K562 (cell line): ENCODE measurements at regions not wholly inside any gene's neighbourhood (a gene's known extent, or its start where the extent isn't known, plus 50 kb on each side); places are given as distances from the start of the nearest gene placed in this dataset.

ENCODE experiments used
- BRD4 ChIP-seq: fragments of 200-600 bp; sonication (generic); IDR thresholded peaks from 2 replicates; pipeline ENCODE4 v1.6.1; 2017; ENCODE audit warnings: inconsistent platforms
- GABPA ChIP-seq: fragments of 200-800 bp; sonication (Bioruptor generic); conservative IDR thresholded peaks from 2 replicates; pipeline ENCODE4 v1.6.1; 2016; ENCODE audit warnings: low read depth, missing genetic modification characterization, missing compliant biosample characterization
- HCFC1 ChIP-seq: IDR thresholded peaks from 2 replicates; pipeline ENCODE4 v1.6.1; 2012; ENCODE audit warnings: low read depth, low read length, improper control_type of control experiment
- JUND ChIP-seq, 2 experiments: IDR thresholded peaks; 2 replicates in 1 of 2; 3 replicates in 1 of 2; pipeline ENCODE4 v1.6.1; 2011; ENCODE audit warnings: borderline replicate concordance in 2 of 2, low read depth in 2 of 2, low read length in 2 of 2, improper control_type of control experiment in 1 of 2, missing biosample characterization in 1 of 2, missing genetic modification characterization in 1 of 2, missing genetic modification reagents in 1 of 2
- MYC ChIP-seq, 2 experiments: fragments of 250-450 bp in 1 of 2; sonication (Bioruptor Pico) in 1 of 2; IDR thresholded peaks; 2 replicates each; pipeline versions ENCODE4 v1.5.1 to v1.6.1; 2012 to 2021; ENCODE audit warnings: low read depth in 2 of 2, borderline replicate concordance in 1 of 2, improper control_type of control experiment in 1 of 2, low read length in 1 of 2, mild to moderate bottlenecking in 1 of 2, moderate library complexity in 1 of 2
- NRF1 ChIP-seq, 2 experiments: fragments of 450-650 bp; IDR thresholded peaks in 1 of 2; conservative IDR thresholded peaks in 1 of 2; 2 replicates each; pipeline ENCODE4 v1.6.1; 2014; ENCODE audit warnings: mild to moderate bottlenecking in 2 of 2
- SREBF1 ChIP-seq: fragments of 150-350 bp; IDR thresholded peaks from 2 replicates; pipeline ENCODE4 v1.6.1; 2014; ENCODE audit warnings: antibody characterized with exemption, low read depth, low read length, borderline replicate concordance
- STAG1 ChIP-seq: sonication (generic); formaldehyde crosslinking; IDR thresholded peaks from 2 replicates; pipeline ENCODE4 v1.5.0; 2020; ENCODE audit warnings: missing genetic modification reagents, borderline replicate concordance
- TCF7L2 ChIP-seq: fragments of 150-350 bp; IDR thresholded peaks from 2 replicates; pipeline ENCODE4 v1.6.1; 2016; ENCODE audit warnings: low read depth, mild to moderate bottlenecking, low read length, moderate library complexity
- TF ChIP-seq, protein P1 (sequence below), 3 experiments: IDR thresholded peaks in 2 of 3; conservative IDR thresholded peaks in 1 of 3; 2 replicates each; pipeline ENCODE4 v1.5.1; 2011 to 2012; ENCODE audit warnings: low read length in 3 of 3, mild to moderate bottlenecking in 3 of 3, control low read depth in 2 of 3, improper control_type of control experiment in 1 of 3, inconsistent platforms in 1 of 3, low read depth in 1 of 3, mixed read lengths in 1 of 3, moderate library complexity in 1 of 3; ENCODE audit not compliant: insufficient read depth in 2 of 3
- TF ChIP-seq, protein P2 (sequence below): sonication (generic); formaldehyde crosslinking; IDR thresholded peaks from 2 replicates; pipeline ENCODE4 v1.9.0; 2022; ENCODE audit warnings: mild to moderate bottlenecking, missing genetic modification reagents
- TF ChIP-seq, protein P3 (sequence below): sonication (generic); formaldehyde crosslinking; IDR thresholded peaks from 2 replicates; pipeline ENCODE4 v1.8.1; 2023; ENCODE audit warnings: mild to moderate bottlenecking, missing genetic modification reagents, moderate library complexity
- TF ChIP-seq, protein P4 (sequence below): fragments of 450-650 bp; IDR thresholded peaks from 2 replicates; pipeline ENCODE4 v1.6.1; 2017; ENCODE audit warnings: mild to moderate bottlenecking, moderate library complexity

DNA sequence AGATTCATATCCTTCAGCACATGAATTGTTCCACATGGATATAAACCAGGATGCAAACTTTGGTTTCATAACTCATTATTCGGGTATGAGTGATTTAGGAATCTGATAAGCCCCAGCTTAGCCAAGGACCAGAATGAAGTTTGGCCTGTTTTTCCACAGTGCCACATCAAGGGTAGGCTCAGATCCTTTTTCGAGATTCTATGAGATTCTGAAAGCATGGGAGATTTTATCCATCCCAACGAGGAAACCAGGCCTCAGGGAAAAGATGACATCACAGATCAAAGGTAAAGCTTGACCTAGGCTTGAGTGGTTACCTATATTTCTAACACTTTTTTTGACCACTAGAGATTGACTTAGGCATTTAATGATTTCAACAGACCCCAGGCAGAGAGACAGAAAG is 590.8 kb upstream of the PKDCC start:
- TF ChIP-seq BRD4 (no peak), JUND (IDR thresholded peaks at IDR 0.05; ENCODE audit: borderline replicate concordance, low read depth, low read length) (no peak), JUND (tag; IDR thresholded peaks at IDR 0.05; ENCODE audit: borderline replicate concordance, low read depth, low read length) (no peak), GABPA (tag) (no peak), MYC (IDR thresholded peaks at IDR 0.05; ENCODE audit: low read depth, low read length) (no peak), MYC (CRISPR knock-in tag; IDR thresholded peaks at IDR 0.05; ENCODE audit: borderline replicate concordance, low read depth) (no peak), STAG1 (no peak), TCF7L2 (no peak), HCFC1 (no peak), NRF1 (conservative IDR thresholded peaks at IDR 0.05 in 1 of 2, IDR thresholded peaks at IDR 0.05 in 1 of 2) (no peak), SREBF1 (no peak)
- TF ChIP-seq, protein P1, sequence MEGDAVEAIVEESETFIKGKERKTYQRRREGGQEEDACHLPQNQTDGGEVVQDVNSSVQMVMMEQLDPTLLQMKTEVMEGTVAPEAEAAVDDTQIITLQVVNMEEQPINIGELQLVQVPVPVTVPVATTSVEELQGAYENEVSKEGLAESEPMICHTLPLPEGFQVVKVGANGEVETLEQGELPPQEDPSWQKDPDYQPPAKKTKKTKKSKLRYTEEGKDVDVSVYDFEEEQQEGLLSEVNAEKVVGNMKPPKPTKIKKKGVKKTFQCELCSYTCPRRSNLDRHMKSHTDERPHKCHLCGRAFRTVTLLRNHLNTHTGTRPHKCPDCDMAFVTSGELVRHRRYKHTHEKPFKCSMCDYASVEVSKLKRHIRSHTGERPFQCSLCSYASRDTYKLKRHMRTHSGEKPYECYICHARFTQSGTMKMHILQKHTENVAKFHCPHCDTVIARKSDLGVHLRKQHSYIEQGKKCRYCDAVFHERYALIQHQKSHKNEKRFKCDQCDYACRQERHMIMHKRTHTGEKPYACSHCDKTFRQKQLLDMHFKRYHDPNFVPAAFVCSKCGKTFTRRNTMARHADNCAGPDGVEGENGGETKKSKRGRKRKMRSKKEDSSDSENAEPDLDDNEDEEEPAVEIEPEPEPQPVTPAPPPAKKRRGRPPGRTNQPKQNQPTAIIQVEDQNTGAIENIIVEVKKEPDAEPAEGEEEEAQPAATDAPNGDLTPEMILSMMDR (IDR thresholded peaks at IDR 0.05 in 2 of 3, conservative IDR thresholded peaks at IDR 0.05 in 1 of 3; ENCODE audit: insufficient read depth in 2 of 3, low read depth in 1 of 3, low read length in 3 of 3), result no peak
- TF ChIP-seq, protein P2, sequence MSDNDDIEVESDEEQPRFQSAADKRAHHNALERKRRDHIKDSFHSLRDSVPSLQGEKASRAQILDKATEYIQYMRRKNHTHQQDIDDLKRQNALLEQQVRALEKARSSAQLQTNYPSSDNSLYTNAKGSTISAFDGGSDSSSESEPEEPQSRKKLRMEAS (CRISPR knock-in tag), result no peak
- TF ChIP-seq, protein P3, sequence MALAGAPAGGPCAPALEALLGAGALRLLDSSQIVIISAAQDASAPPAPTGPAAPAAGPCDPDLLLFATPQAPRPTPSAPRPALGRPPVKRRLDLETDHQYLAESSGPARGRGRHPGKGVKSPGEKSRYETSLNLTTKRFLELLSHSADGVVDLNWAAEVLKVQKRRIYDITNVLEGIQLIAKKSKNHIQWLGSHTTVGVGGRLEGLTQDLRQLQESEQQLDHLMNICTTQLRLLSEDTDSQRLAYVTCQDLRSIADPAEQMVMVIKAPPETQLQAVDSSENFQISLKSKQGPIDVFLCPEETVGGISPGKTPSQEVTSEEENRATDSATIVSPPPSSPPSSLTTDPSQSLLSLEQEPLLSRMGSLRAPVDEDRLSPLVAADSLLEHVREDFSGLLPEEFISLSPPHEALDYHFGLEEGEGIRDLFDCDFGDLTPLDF (CRISPR knock-in tag), result no peak
- TF ChIP-seq, protein P4, sequence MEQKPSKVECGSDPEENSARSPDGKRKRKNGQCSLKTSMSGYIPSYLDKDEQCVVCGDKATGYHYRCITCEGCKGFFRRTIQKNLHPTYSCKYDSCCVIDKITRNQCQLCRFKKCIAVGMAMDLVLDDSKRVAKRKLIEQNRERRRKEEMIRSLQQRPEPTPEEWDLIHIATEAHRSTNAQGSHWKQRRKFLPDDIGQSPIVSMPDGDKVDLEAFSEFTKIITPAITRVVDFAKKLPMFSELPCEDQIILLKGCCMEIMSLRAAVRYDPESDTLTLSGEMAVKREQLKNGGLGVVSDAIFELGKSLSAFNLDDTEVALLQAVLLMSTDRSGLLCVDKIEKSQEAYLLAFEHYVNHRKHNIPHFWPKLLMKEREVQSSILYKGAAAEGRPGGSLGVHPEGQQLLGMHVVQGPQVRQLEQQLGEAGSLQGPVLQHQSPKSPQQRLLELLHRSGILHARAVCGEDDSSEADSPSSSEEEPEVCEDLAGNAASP, result no peak
